ENCODE measurements at regions not wholly inside any gene's neighbourhood (a gene's known extent, or its start where the extent isn't known, plus 50 kb on each side); places are given as distances from the start of the nearest gene placed in this dataset.
"Not testable (repeated sequence)": the region's sequence is repeated elsewhere in the genome, so short reads cannot be mapped to it uniquely, and the experiment has no call there.

- no peaks in the 10 kb centered on the region for H3K36me3 Mint-ChIP-seq
- ATAC-seq (no peak), DNase-seq (ENCODE audit: low spot score in 2 of 2) (no peak)
- no peaks in the 10 kb centered on the region for H3K4me1 Mint-ChIP-seq
- H3K9me3 Mint-ChIP-seq = peaks cover 15% of the 10 kb centered on the region
- H3K4me3 Mint-ChIP-seq = no peak overlapping the region
- H3K27ac Mint-ChIP-seq = no peak overlapping the region
These were observed 920.5 kb downstream of the LRFN5 start for GRCh38 chr14:42527141-42527540.

GRCh38 chr14:42523666-42524065, 917.0 kb downstream of the LRFN5 start:
- ATAC-seq (no peak), DNase-seq (ENCODE audit: low spot score in 2 of 2) (no peak)
- Mint-ChIP-seq H3K4me1 (no peaks in the 10 kb centered on the region), H3K4me3 (no peak overlapping the region), H3K36me3 (no peaks in the 10 kb centered on the region), H3K9me3 (peaks cover 23% of the 10 kb centered on the region), H3K27ac (no peak overlapping the region)

GRCh38 chr14:42517806-42518500, 911.3 kb downstream of the LRFN5 start:
- no peaks in the 10 kb centered on the region for H3K36me3 Mint-ChIP-seq
- no peaks in the 10 kb centered on the region for H3K4me1 Mint-ChIP-seq
- no peak overlapping the region for H3K27ac Mint-ChIP-seq
- no peak for ATAC-seq
- H3K9me3 Mint-ChIP-seq = peaks cover 23% of the 10 kb centered on the region
- no peak overlapping the region for H3K4me3 Mint-ChIP-seq
- DNase-seq (ENCODE audit: low spot score in 2 of 2) = no peak

- Mint-ChIP-seq H3K4me1 (no peaks in the 10 kb centered on the region), H3K27ac (no peak overlapping the region), H3K9me3 (peaks cover 28% of the 10 kb centered on the region), H3K4me3 (no peak overlapping the region), H3K36me3 (no peaks in the 10 kb centered on the region)
- ATAC-seq = no peak
- DNase-seq (ENCODE audit: low spot score in 2 of 2) = no peak
These were observed 907.2 kb downstream of the LRFN5 start for GRCh38 chr14:42513837-42514236.

- peaks cover 33% of the 10 kb centered on the region for H3K9me3 Mint-ChIP-seq
- no peak overlapping the region for H3K4me3 Mint-ChIP-seq
- H3K27ac Mint-ChIP-seq = no peak overlapping the region
These were observed 903.4 kb downstream of the LRFN5 start for GRCh38 chr14:42510071-42510470.

GRCh38 chr14:42508209-42508946, 901.7 kb downstream of the LRFN5 start:
- Mint-ChIP-seq H3K9me3 (peaks cover 28% of the 10 kb centered on the region), H3K4me3 (no peak overlapping the region), H3K36me3 (no peaks in the 10 kb centered on the region), H3K4me1 (no peaks in the 10 kb centered on the region), H3K27ac (no peak overlapping the region)
- DNase-seq (ENCODE audit: low spot score in 2 of 2) = no peak
- ATAC-seq = no peak

More at GRCh38 chr14:42510071-42510470, 903.4 kb downstream of the LRFN5 start:
- Mint-ChIP-seq H3K4me1 (no peaks in the 10 kb centered on the region), H3K36me3 (no peaks in the 10 kb centered on the region)
- DNase-seq (ENCODE audit: low spot score in 2 of 2) (no peak), ATAC-seq (no peak)

GRCh38 chr14:42504433-42504832, 897.8 kb downstream of the LRFN5 start:
- H3K4me1 Mint-ChIP-seq = no peaks in the 10 kb centered on the region
- H3K27ac Mint-ChIP-seq = no peak overlapping the region
- DNase-seq (ENCODE audit: low spot score in 2 of 2) (no peak), ATAC-seq (no peak)
- no peak overlapping the region for H3K4me3 Mint-ChIP-seq
- H3K36me3 Mint-ChIP-seq = no peaks in the 10 kb centered on the region
- H3K9me3 Mint-ChIP-seq = peaks cover 14% of the 10 kb centered on the region

GRCh38 chr14:42499137-42499536, 892.5 kb downstream of the LRFN5 start:
- Mint-ChIP-seq H3K9me3 (peaks cover 6% of the 10 kb centered on the region), H3K4me3 (no peak overlapping the region), H3K4me1 (no peaks in the 10 kb centered on the region), H3K27ac (no peak overlapping the region), H3K36me3 (no peaks in the 10 kb centered on the region)
- ATAC-seq = no peak
- no peak for DNase-seq (ENCODE audit: low spot score in 2 of 2)

- H3K36me3 Mint-ChIP-seq = no peaks in the 10 kb centered on the region
These were observed 883.9 kb downstream of the LRFN5 start for GRCh38 chr14:42490536-42490935.

GRCh38 chr14:42488965-42489364, 882.3 kb downstream of the LRFN5 start:
- no peak for DNase-seq (ENCODE audit: low spot score in 2 of 2)
- Mint-ChIP-seq H3K4me3 (no peak overlapping the region), H3K36me3 (no peaks in the 10 kb centered on the region), H3K4me1 (no peaks in the 10 kb centered on the region), H3K9me3 (peaks cover 7% of the 10 kb centered on the region), H3K27ac (no peak overlapping the region)
- no peak for ATAC-seq

More at GRCh38 chr14:42490536-42490935, 883.9 kb downstream of the LRFN5 start:
- no peak for ATAC-seq
- Mint-ChIP-seq H3K4me3 (no peak overlapping the region), H3K27ac (no peak overlapping the region), H3K9me3 (peaks cover 7% of the 10 kb centered on the region), H3K4me1 (no peaks in the 10 kb centered on the region)
- DNase-seq (ENCODE audit: low spot score in 2 of 2) = no peak

GRCh38 chr14:42482345-42482971, 875.8 kb downstream of the LRFN5 start:
- H3K27ac Mint-ChIP-seq; H3K9me3 Mint-ChIP-seq; DNase-seq (ENCODE audit: low spot score in 2 of 2); H3K4me1 Mint-ChIP-seq; H3K4me3 Mint-ChIP-seq; ATAC-seq; H3K36me3 Mint-ChIP-seq: not testable (repeated sequence)

GRCh38 chr14:42481714-42482113, 875.0 kb downstream of the LRFN5 start:
- DNase-seq (ENCODE audit: low spot score in 2 of 2); H3K4me3 Mint-ChIP-seq; ATAC-seq; H3K4me1 Mint-ChIP-seq; H3K27ac Mint-ChIP-seq; H3K36me3 Mint-ChIP-seq; H3K9me3 Mint-ChIP-seq: not testable (repeated sequence)

GRCh38 chr14:42480255-42480654, 873.6 kb downstream of the LRFN5 start:
- Mint-ChIP-seq H3K4me3 (no peak overlapping the region), H3K36me3 (no peaks in the 10 kb centered on the region), H3K4me1 (no peaks in the 10 kb centered on the region), H3K27ac (no peak overlapping the region), H3K9me3 (peaks cover 3% of the 10 kb centered on the region)
- no peak for DNase-seq (ENCODE audit: low spot score in 2 of 2)
- no peak for ATAC-seq

- Mint-ChIP-seq H3K4me1 (no peaks in the 10 kb centered on the region), H3K27ac (no peak overlapping the region), H3K9me3 (peaks cover 7% of the 10 kb centered on the region), H3K4me3 (no peak overlapping the region), H3K36me3 (no peaks in the 10 kb centered on the region)
- no peak for DNase-seq (ENCODE audit: low spot score in 2 of 2)
- ATAC-seq = no peak
These were observed 868.6 kb downstream of the LRFN5 start for GRCh38 chr14:42475289-42475688.

GRCh38 chr14:42470427-42470719, 863.7 kb downstream of the LRFN5 start:
- no peak for ATAC-seq
- Mint-ChIP-seq H3K9me3 (peaks cover 8% of the 10 kb centered on the region), H3K4me1 (no peaks in the 10 kb centered on the region), H3K4me3 (no peak overlapping the region), H3K27ac (no peak overlapping the region), H3K36me3 (no peaks in the 10 kb centered on the region)
- no peak for DNase-seq (ENCODE audit: low spot score in 2 of 2)

Measured in stimulated activated effector memory CD8-positive, alpha-beta T cell treated with anti-CD3 and anti-CD28 coated beads, Interleukin-12 subunit alpha, Interleukin-12 subunit beta, amount 100 ng/mL, for 72 hours (primary cell).